GM15510 (cell line): ENCODE measurements at regions not wholly inside any gene's neighbourhood (a gene's known extent, or its start where the extent isn't known, plus 50 kb on each side); places are given as distances from the start of the nearest gene placed in this dataset.

Source experiments
- POLR2A ChIP-seq: IDR thresholded peaks from 3 replicates; pipeline ENCODE4 v1.6.1; 2011; ENCODE audit warnings: borderline replicate concordance; ENCODE audit not compliant: insufficient read length; ENCODE audit errors: extremely low read depth

- no peak for TF ChIP-seq POLR2A
These were observed 133.7 kb downstream of the DIRAS2 start for GRCh38 chr9:90508940-90509339.

- no peak for TF ChIP-seq POLR2A
These were observed 130.9 kb downstream of the DIRAS2 start for GRCh38 chr9:90511711-90512110.

GRCh38 chr9:90514877-90515276 lies 127.7 kb downstream of the DIRAS2 start:
- no peak for TF ChIP-seq POLR2A

- no peak for TF ChIP-seq POLR2A
These were observed 127.1 kb downstream of the DIRAS2 start for GRCh38 chr9:90515510-90515909.

GRCh38 chr9:90517103-90517502 lies 125.5 kb downstream of the DIRAS2 start:
- no peak for TF ChIP-seq POLR2A

- TF ChIP-seq POLR2A, result no peak
These were observed 120.6 kb downstream of the DIRAS2 start for GRCh38 chr9:90521811-90522570.

- TF ChIP-seq POLR2A, result no peak
These were observed 118.7 kb downstream of the DIRAS2 start for GRCh38 chr9:90523958-90524357.

- no peak for TF ChIP-seq POLR2A
These were observed 116.2 kb downstream of the DIRAS2 start for GRCh38 chr9:90526386-90526785.

- TF ChIP-seq POLR2A, result no peak
These were observed 104.1 kb downstream of the DIRAS2 start for GRCh38 chr9:90538566-90538965.

GRCh38 chr9:90539286-90539685 lies 103.3 kb downstream of the DIRAS2 start:
- no peak for TF ChIP-seq POLR2A

- TF ChIP-seq POLR2A, result no peak
These were observed 101.9 kb downstream of the DIRAS2 start for GRCh38 chr9:90540734-90541133.

- TF ChIP-seq POLR2A, result no peak
These were observed 98.1 kb downstream of the DIRAS2 start for GRCh38 chr9:90544488-90544887.

- no peak for TF ChIP-seq POLR2A
These were observed 96.4 kb downstream of the DIRAS2 start for GRCh38 chr9:90546200-90546599.

GRCh38 chr9:90547896-90548295 lies 94.7 kb downstream of the DIRAS2 start:
- TF ChIP-seq POLR2A, result no peak

- TF ChIP-seq POLR2A, result no peak
These were observed 90.3 kb downstream of the DIRAS2 start for GRCh38 chr9:90552317-90552716.

- no peak for TF ChIP-seq POLR2A
These were observed 87.1 kb downstream of the DIRAS2 start for GRCh38 chr9:90555351-90556057.
